Neural progenitor cell (in vitro differentiated cells): ENCODE measurements at regions not wholly inside any gene's neighbourhood (a gene's known extent, or its start where the extent isn't known, plus 50 kb on each side); places are given as distances from the start of the nearest gene placed in this dataset.

Source experiments
- DNase-seq: peaks from one replicate; pipeline ENCODE4 v3.0.0-alpha.2; 2016; ENCODE audit warnings: low spot score
- H2AFZ ChIP-seq: fragments of 200-600 bp; sonication (generic); replicated peaks from 2 replicates; pipeline ENCODE4 v1.6.1; 2016; ENCODE audit warnings: antibody characterized with exemption
- H3F3A ChIP-seq: fragments of 200-600 bp; sonication (generic); 2 replicates; pipeline ENCODE4 v1.6.1; 2016; ENCODE audit warnings: antibody characterized with exemption, low read depth
- H3K27ac ChIP-seq: fragments of 200-600 bp; sonication (generic); 2 replicates; pipeline ENCODE4 v1.5.1; 2016; ENCODE audit warnings: mild to moderate bottlenecking
- H3K27me3 ChIP-seq: fragments of 200-600 bp; sonication (generic); 2 replicates; pipeline ENCODE4 v1.6.1; 2016; ENCODE audit warnings: mild to moderate bottlenecking, moderate library complexity
- H3K36me3 ChIP-seq: fragments of 200-600 bp; sonication (generic); 2 replicates; pipeline ENCODE4 v1.5.1; 2016
- H3K4me1 ChIP-seq: fragments of 200-600 bp; sonication (generic); 2 replicates; pipeline ENCODE4 v1.6.1; 2016; ENCODE audit warnings: mixed run types
- H3K4me2 ChIP-seq: fragments of 200-600 bp; sonication (generic); 2 replicates; pipeline ENCODE4 v1.6.1; 2016
- H3K4me3 ChIP-seq: fragments of 200-600 bp; sonication (generic); 2 replicates; pipeline ENCODE4 v1.5.1; 2016
- H3K79me2 ChIP-seq: fragments of 200-600 bp; sonication (generic); 2 replicates; pipeline ENCODE4 v1.6.1; 2016; ENCODE audit warnings: low read depth
- H3K9ac ChIP-seq: fragments of 200-600 bp; sonication (generic); 2 replicates; pipeline ENCODE4 v1.6.1; 2016
- H3K9me3 ChIP-seq: fragments of 200-600 bp; sonication (generic); 2 replicates; pipeline ENCODE4 v1.5.1; 2016; ENCODE audit warnings: low read depth
- H4K20me1 ChIP-seq: fragments of 200-600 bp; sonication (generic); 2 replicates; pipeline ENCODE4 v1.6.1; 2016; ENCODE audit warnings: low read depth
- H3K27ac Mint-ChIP-seq: 3 replicates; pipeline ENCODE4 v1.8.0; 2021; ENCODE audit warnings: mixed read lengths
- H3K27me3 Mint-ChIP-seq: 2 replicates; pipeline ENCODE4 v1.8.0; 2022; ENCODE audit warnings: low read depth, mild to moderate bottlenecking, inconsistent platforms, moderate library complexity, mixed read lengths; ENCODE audit not compliant: insufficient read depth
- H3K36me3 Mint-ChIP-seq: 3 replicates; pipeline ENCODE4 v1.8.0; 2021; ENCODE audit warnings: mixed read lengths
- H3K4me1 Mint-ChIP-seq: 3 replicates; pipeline ENCODE4 v1.8.0; 2021; ENCODE audit warnings: mixed read lengths
- H3K4me3 Mint-ChIP-seq: 3 replicates; pipeline ENCODE4 v1.8.0; 2021; ENCODE audit warnings: mild to moderate bottlenecking, moderate library complexity, mixed read lengths
- H3K9me3 Mint-ChIP-seq: 3 replicates; pipeline ENCODE4 v1.8.0; 2020; ENCODE audit warnings: mixed read lengths
- CTCF ChIP-seq: fragments of 200-600 bp; sonication (generic); IDR thresholded peaks from 2 replicates; pipeline ENCODE4 v1.5.1; 2017; ENCODE audit warnings: antibody characterized with exemption, mild to moderate bottlenecking
- EZH2 ChIP-seq: fragments of 200-600 bp; sonication (generic); IDR thresholded peaks from 2 replicates; pipeline ENCODE4 v1.6.1; 2017; ENCODE audit warnings: antibody characterized with exemption, mild to moderate bottlenecking, moderate library complexity
- EZH2phosphoT487 ChIP-seq: fragments of 200-600 bp; sonication (generic); IDR thresholded peaks from 2 replicates; pipeline ENCODE4 v1.6.1; 2017; ENCODE audit warnings: antibody characterized with exemption

- no peaks in the 10 kb centered on the region for H3F3A ChIP-seq
- no peak overlapping the region for H3K4me3 ChIP-seq
- no peak overlapping the region for H3K9ac ChIP-seq
- H3K4me2 ChIP-seq = no peak overlapping the region
- H3K79me2 ChIP-seq = no peaks in the 10 kb centered on the region
- Mint-ChIP-seq H3K4me1 (peaks cover 22% of the 10 kb centered on the region), H3K4me3 (no peak overlapping the region), H3K36me3 (no peaks in the 10 kb centered on the region), H3K9me3 (no peaks in the 10 kb centered on the region), H3K27ac (no peak overlapping the region), H3K27me3 (no peaks in the 10 kb centered on the region)
- no peaks in the 10 kb centered on the region for H3K9me3 ChIP-seq
- no peaks in the 10 kb centered on the region for H3K36me3 ChIP-seq
- DNase-seq = no peak
- no peaks in the 10 kb centered on the region for H4K20me1 ChIP-seq
- no peaks in the 10 kb centered on the region for H3K27me3 ChIP-seq
- H3K4me1 ChIP-seq = no peaks in the 10 kb centered on the region
- H2AFZ ChIP-seq = no peak overlapping the region
- no peak overlapping the region for H3K27ac ChIP-seq
- TF ChIP-seq EZH2 (no peak), CTCF (no peak), EZH2phosphoT487 (no peak)
Measured at GRCh38 chr15:97153356-97153965, 807.0 kb upstream of the ARRDC4 start.

GRCh38 chr15:97156739-97157265 is 803.7 kb upstream of the ARRDC4 start:
- no peak for DNase-seq
- Histone ChIP-seq H3K79me2 (no peaks in the 10 kb centered on the region), H3F3A (no peaks in the 10 kb centered on the region), H3K36me3 (no peaks in the 10 kb centered on the region), H3K9me3 (no peaks in the 10 kb centered on the region), H3K4me1 (no peaks in the 10 kb centered on the region), H4K20me1 (no peaks in the 10 kb centered on the region), H3K9ac (no peak overlapping the region), H3K27ac (no peak overlapping the region), H3K4me2 (no peak overlapping the region), H3K4me3 (no peak overlapping the region), H2AFZ (no peak overlapping the region), H3K27me3 (no peaks in the 10 kb centered on the region)
- H3K27ac Mint-ChIP-seq = no peak overlapping the region
- no peaks in the 10 kb centered on the region for H3K36me3 Mint-ChIP-seq
- H3K4me3 Mint-ChIP-seq = no peak overlapping the region
- no peaks in the 10 kb centered on the region for H3K9me3 Mint-ChIP-seq
- TF ChIP-seq EZH2 (no peak), CTCF (no peak), EZH2phosphoT487 (no peak)
- H3K4me1 Mint-ChIP-seq = peaks cover 11% of the 10 kb centered on the region
- no peaks in the 10 kb centered on the region for H3K27me3 Mint-ChIP-seq

- Mint-ChIP-seq H3K4me1 (peaks cover under 1% of the 10 kb centered on the region), H3K27me3 (peaks cover 3% of the 10 kb centered on the region), H3K27ac (no peak overlapping the region), H3K36me3 (no peaks in the 10 kb centered on the region), H3K4me3 (no peak overlapping the region), H3K9me3 (peaks cover 2% of the 10 kb centered on the region)
- H3F3A ChIP-seq = no peaks in the 10 kb centered on the region
- TF ChIP-seq CTCF = no peak
- no peak for TF ChIP-seq EZH2
- no peak for TF ChIP-seq EZH2phosphoT487
- no peak overlapping the region for H3K9ac ChIP-seq
- no peaks in the 10 kb centered on the region for H3K27me3 ChIP-seq
- H4K20me1 ChIP-seq = no peaks in the 10 kb centered on the region
- no peak overlapping the region for H3K4me3 ChIP-seq
- H2AFZ ChIP-seq = no peak overlapping the region
- H3K4me2 ChIP-seq = no peak overlapping the region
- H3K36me3 ChIP-seq = no peaks in the 10 kb centered on the region
- no peaks in the 10 kb centered on the region for H3K79me2 ChIP-seq
- H3K4me1 ChIP-seq = no peaks in the 10 kb centered on the region
- no peak for DNase-seq
- no peak overlapping the region for H3K27ac ChIP-seq
- no peaks in the 10 kb centered on the region for H3K9me3 ChIP-seq
Measured at GRCh38 chr15:97162805-97163495, 797.6 kb upstream of the ARRDC4 start.
